PFSK-1 (cell line): ENCODE measurements at regions not wholly inside any gene's neighbourhood (a gene's known extent, or its start where the extent isn't known, plus 50 kb on each side); places are given as distances from the start of the nearest gene placed in this dataset.

Experiments used
- FOXP2 ChIP-seq: optimal IDR thresholded peaks from 2 replicates; pipeline ENCODE3; 2011; ENCODE audit warnings: borderline replicate concordance, control low read depth, inconsistent platforms; ENCODE audit not compliant: insufficient read depth; ENCODE audit errors: extremely low read length, extremely low read depth
- POLR2AphosphoS5 ChIP-seq: IDR thresholded peaks from 2 replicates; pipeline ENCODE4 v1.6.1; 2012; ENCODE audit warnings: low read depth, mild to moderate bottlenecking, control low read depth, low read length, moderate library complexity
- REST ChIP-seq, 2 experiments: IDR thresholded peaks; 2 replicates each; pipeline versions ENCODE4 v1.6.1 to v1.8.0; 2011 to 2012; ENCODE audit warnings: low read depth in 2 of 2, low read length in 2 of 2, control low read depth in 1 of 2, inconsistent platforms in 1 of 2, mild to moderate bottlenecking in 1 of 2, moderate library complexity in 1 of 2; ENCODE audit not compliant: insufficient read depth in 1 of 2
- SIN3A ChIP-seq: IDR thresholded peaks from 2 replicates; pipeline ENCODE4 v1.6.1; 2012; ENCODE audit warnings: mild to moderate bottlenecking, low read length, moderate library complexity, borderline replicate concordance; ENCODE audit not compliant: insufficient read depth
- TAF1 ChIP-seq: IDR thresholded peaks from 2 replicates; pipeline ENCODE4 v1.6.1; 2012; ENCODE audit warnings: low read length, control low read depth, borderline replicate concordance; ENCODE audit not compliant: insufficient read depth

GRCh38 chr22:25383278-25383820 lies 163.9 kb downstream of the CRYBB2 start:
- TF ChIP-seq POLR2AphosphoS5 (no peak), TAF1 (no peak), REST (IDR thresholded peaks at IDR 0.05; ENCODE audit: insufficient read depth in 1 of 2, low read depth in 2 of 2, low read length in 2 of 2) (no peak), FOXP2 (no peak), SIN3A (no peak)
